ES-I3 (cell line): ENCODE measurements at regions not wholly inside any gene's neighbourhood (a gene's known extent, or its start where the extent isn't known, plus 50 kb on each side); places are given as distances from the start of the nearest gene placed in this dataset.

Experiments
- H3K36me3 ChIP-seq: 2 replicates; pipeline ENCODE4 v1.6.1; 2013; ENCODE audit warnings: mild to moderate bottlenecking, low read length, control low read depth, moderate library complexity; ENCODE audit not compliant: insufficient read depth
- H3K4me1 ChIP-seq: 2 replicates; pipeline ENCODE4 v1.6.1; 2013; ENCODE audit warnings: mild to moderate bottlenecking, control low read depth, low read length; ENCODE audit not compliant: insufficient read depth
- H3K9ac ChIP-seq: 2 replicates; pipeline ENCODE4 v1.6.1; 2013; ENCODE audit warnings: low read depth, mild to moderate bottlenecking, low read length, moderate library complexity
- H3K9me3 ChIP-seq: 2 replicates; pipeline ENCODE4 v1.6.1; 2013; ENCODE audit warnings: mild to moderate bottlenecking, low read length, moderate library complexity; ENCODE audit not compliant: control insufficient read depth, insufficient read depth

GRCh38 chr6:62371453-62372210, 85.6 kb upstream of the KHDRBS2 start:
- no peaks in the 10 kb centered on the region for H3K9me3 ChIP-seq
- H3K4me1 ChIP-seq = peaks cover 4% of the 10 kb centered on the region; the same call in 1 of the 2 replicates
- no peak overlapping the region for H3K9ac ChIP-seq
- no peaks in the 10 kb centered on the region for H3K36me3 ChIP-seq

- peaks cover 4% of the 10 kb centered on the region; the same call in 1 of the 2 replicates for H3K4me1 ChIP-seq
- no peaks in the 10 kb centered on the region for H3K36me3 ChIP-seq
- no peaks in the 10 kb centered on the region for H3K9me3 ChIP-seq
- H3K9ac ChIP-seq = no peak overlapping the region
These were observed 81.6 kb upstream of the KHDRBS2 start for GRCh38 chr6:62367601-62368000.

DNA sequence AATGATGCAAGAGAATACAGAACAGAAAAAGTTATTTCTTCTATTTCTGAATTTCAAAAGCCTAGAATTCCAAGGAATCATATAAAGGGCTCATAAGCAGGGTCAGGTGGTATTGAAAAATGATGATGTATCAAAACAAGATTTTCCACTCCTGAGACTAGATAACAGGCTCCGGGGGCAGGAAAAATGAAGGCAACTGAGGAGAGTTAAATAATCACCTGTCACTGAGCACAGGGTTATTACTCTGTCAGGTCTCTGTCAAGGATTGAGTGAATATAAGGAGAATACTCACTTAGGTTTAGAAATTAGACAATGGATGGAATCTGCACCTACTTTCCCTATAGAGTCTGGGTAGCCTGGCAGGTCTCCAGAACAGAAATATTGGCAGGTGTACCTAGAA, 76.1 kb upstream of the KHDRBS2 start:
- Histone ChIP-seq H3K9ac (no peak overlapping the region), H3K4me1 (no peaks in the 10 kb centered on the region), H3K36me3 (no peaks in the 10 kb centered on the region), H3K9me3 (no peaks in the 10 kb centered on the region)

DNA sequence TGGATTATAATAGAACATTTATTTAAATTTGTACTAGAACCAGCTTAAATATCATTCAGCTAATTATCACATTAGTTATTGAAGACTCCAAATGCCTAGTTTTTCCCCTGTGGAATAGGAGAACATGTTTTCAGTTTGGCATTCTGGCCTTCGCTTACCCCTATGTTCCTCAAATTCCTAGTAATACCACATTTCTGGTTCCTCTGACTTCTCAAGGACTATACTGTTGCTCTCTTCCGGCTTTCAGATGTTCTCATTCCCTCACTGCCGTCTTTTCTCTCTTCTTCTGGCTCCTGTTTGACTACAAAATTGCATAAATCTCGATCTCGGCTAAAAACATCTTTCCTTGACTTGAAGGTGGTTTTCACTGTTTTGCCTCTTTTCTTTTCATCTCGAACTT, 71.8 kb upstream of the KHDRBS2 start:
- no peaks in the 10 kb centered on the region for H3K4me1 ChIP-seq
- H3K9ac ChIP-seq = no peak overlapping the region
- H3K36me3 ChIP-seq = no peaks in the 10 kb centered on the region
- H3K9me3 ChIP-seq = no peaks in the 10 kb centered on the region

- Histone ChIP-seq H3K9me3 (no peaks in the 10 kb centered on the region), H3K4me1 (no peaks in the 10 kb centered on the region), H3K9ac (no peak overlapping the region), H3K36me3 (no peaks in the 10 kb centered on the region)
These were observed 68.2 kb upstream of the KHDRBS2 start for GRCh38 chr6:62354261-62354660.

DNA sequence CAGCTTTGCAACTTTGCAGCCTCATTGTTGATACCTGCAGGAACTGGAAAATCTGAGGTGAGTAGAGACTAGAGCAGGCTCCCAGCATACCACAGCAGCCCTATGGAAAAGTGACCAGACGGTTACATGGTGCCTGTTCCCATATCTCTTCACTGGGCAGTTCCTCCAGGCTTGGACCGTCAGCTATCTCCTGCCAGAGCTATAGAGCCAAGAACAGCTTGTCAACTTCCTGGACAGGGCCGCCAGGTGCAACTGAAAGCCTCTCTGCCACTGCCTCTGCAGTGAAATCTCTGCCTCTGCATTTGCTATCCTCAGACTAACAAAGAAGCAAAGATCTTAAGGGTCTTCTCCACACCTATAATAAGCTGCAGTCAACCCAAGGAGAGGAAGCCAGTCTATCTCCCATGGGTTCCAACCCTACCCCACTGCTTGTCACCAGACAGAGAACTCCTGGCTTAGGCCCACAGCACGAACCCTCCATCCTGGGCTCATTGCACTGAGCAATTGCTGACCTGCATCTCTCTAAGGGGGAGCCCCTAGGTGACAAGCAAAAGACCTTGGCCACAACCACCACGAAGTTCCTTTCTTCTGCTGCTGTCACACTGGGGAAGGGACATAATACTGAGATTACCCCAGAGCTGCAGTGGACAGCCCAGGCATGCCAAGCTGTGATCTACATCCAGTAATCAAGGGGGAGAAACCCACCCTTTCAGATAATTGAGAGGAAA, 60.1 kb upstream of the KHDRBS2 start:
- H3K4me1 ChIP-seq = no peaks in the 10 kb centered on the region
- no peak overlapping the region for H3K9ac ChIP-seq
- no peaks in the 10 kb centered on the region for H3K9me3 ChIP-seq
- H3K36me3 ChIP-seq = no peaks in the 10 kb centered on the region

- H3K9ac ChIP-seq = no peak overlapping the region
- no peaks in the 10 kb centered on the region for H3K9me3 ChIP-seq
- H3K4me1 ChIP-seq = no peaks in the 10 kb centered on the region
- no peaks in the 10 kb centered on the region for H3K36me3 ChIP-seq
These were observed 59.4 kb upstream of the KHDRBS2 start for GRCh38 chr6:62345446-62345845.

DNA sequence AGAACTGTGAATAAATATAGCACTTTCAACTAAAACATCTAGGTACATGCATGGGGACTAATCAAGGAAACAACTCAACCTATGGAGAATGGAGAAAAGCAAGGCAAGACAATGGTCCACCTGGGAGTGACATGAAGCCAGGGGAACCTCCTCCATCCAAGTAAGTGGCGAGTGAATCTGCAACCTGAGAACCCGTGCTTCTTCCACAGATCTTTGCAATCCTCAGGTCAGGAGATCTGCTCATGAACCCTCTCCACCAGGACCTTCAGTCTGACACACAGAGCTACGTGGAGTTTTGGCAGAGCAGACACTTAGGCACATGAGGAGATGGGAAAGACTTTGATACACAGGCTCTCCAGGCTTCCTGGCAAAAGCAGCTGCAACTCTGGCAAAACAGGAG, 58.8 kb upstream of the KHDRBS2 start:
- H3K4me1 ChIP-seq = no peaks in the 10 kb centered on the region
- H3K9me3 ChIP-seq = no peaks in the 10 kb centered on the region
- no peaks in the 10 kb centered on the region for H3K36me3 ChIP-seq
- no peak overlapping the region for H3K9ac ChIP-seq

GRCh38 chr6:62338477-62338876, 52.5 kb upstream of the KHDRBS2 start:
- H3K4me1 ChIP-seq = no peaks in the 10 kb centered on the region
- no peak overlapping the region for H3K9ac ChIP-seq
- no peaks in the 10 kb centered on the region for H3K9me3 ChIP-seq
- no peaks in the 10 kb centered on the region for H3K36me3 ChIP-seq
